ENCODE measurements at regions not wholly inside any gene's neighbourhood (a gene's known extent, or its start where the extent isn't known, plus 50 kb on each side); places are given as distances from the start of the nearest gene placed in this dataset.
A peak's percentile ranks its signal among the peaks of the same experiment; 100 is the strongest.

DNA sequence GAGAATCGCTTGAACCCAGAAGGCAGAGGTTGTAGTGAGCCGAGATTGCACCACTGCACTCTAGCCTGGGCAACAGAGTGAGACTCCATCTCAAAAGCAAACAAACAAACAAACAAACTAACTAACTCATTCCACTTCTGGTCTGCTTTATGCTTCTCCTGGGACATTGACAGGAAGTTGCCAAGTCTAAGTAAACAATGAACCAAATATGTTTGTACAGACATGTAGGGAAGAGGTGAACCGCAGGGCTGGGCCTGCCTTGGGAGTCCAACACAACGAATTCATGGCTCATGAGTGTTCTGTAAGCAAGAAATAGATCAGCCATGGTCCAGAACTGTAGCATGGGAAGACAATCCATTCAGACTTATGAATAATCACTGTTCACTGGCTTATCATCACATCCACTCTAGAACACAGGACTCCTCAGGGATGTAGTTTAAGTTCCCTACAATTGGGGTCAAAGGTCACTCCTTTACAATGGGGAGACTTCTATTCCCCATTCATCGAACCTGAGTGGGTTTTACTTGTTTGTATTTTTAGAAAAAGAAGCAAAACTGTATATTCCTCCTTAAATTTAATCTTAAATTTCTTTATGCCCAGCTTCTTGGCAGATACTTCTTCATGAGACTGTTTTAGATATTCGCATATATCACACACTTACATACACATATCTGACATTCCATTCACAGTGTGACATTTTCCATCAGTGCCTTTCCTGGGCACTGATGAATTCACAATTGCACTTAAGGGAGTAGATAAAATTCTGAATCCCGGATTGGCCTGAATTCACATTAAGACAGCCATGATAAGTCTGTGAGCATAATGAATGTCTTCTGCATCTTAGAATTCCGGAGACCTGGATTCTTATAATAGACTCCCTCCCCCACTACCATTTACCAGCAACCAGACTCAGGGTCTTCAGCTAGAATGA is 159.1 kb upstream of the EEPD1 start:
- Mint-ChIP-seq H3K9me3 (no peaks in the 10 kb centered on the region), H3K27me3 (no peaks in the 10 kb centered on the region), H3K36me3 (no peaks in the 10 kb centered on the region), H3K4me1 (peaks cover 0 to 5% of the 10 kb centered on the region in 2 donors), H3K27ac (no peak overlapping the region), H3K4me3 (no peak overlapping the region)
- DNase-seq (no peak), ATAC-seq (replicated peaks) (no peak)

DNA sequence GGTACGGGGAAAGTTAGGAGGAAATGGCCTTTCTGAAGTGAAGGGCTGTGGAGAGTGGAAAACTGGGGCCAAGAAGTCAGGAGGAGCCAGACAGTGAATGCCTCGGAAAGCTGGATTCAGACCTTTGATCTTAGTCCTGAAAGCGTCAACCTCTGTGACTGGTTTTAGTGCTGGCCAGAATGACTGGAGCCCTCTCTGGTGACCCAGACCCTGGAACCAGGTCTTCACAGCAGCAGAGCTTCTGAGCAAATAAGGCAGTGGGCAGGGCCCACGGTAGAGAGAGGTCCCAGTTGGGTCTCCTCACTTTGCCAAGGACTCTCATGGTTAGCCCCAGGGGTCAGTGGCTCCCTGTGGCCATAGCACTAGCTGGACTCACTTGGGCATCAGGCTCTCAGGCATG is 157.7 kb upstream of the EEPD1 start:
- ATAC-seq (replicated peaks) (no peak), DNase-seq (no peak)
- H3K9me3 Mint-ChIP-seq, result no peaks in the 10 kb centered on the region
- peaks cover 0 to 5% of the 10 kb centered on the region in 2 donors for H3K4me1 Mint-ChIP-seq
- H3K27ac Mint-ChIP-seq, result no peak overlapping the region
- no peaks in the 10 kb centered on the region for H3K27me3 Mint-ChIP-seq
- H3K4me3 Mint-ChIP-seq, result no peak overlapping the region
- H3K36me3 Mint-ChIP-seq, result no peaks in the 10 kb centered on the region

DNA sequence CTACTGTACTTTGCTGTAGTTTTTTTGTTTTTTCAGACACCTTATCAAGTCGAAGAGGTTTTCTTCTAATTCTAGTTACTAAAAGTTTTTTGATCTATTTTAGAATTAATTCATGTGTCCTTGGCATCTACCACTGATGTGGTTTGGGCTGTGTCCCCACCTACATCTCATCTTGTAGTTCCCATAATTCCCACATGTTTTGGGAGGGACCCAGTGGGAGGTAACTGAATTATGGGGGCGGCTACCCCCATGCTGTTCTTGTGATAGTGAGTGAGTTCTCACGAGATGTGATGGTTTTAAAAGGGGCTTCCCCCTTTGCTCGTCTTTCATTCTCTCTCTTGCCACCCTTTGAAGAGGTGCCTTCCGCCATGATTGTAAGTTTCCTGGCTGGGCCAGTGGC is 154.6 kb upstream of the EEPD1 start:
- no peak for DNase-seq
- Mint-ChIP-seq H3K27me3 (no peaks in the 10 kb centered on the region), H3K4me3 (no peak overlapping the region), H3K27ac (no peak overlapping the region), H3K9me3 (no peaks in the 10 kb centered on the region), H3K36me3 (no peaks in the 10 kb centered on the region), H3K4me1 (no peaks in the 10 kb centered on the region)
- no peak for ATAC-seq (replicated peaks)

DNA sequence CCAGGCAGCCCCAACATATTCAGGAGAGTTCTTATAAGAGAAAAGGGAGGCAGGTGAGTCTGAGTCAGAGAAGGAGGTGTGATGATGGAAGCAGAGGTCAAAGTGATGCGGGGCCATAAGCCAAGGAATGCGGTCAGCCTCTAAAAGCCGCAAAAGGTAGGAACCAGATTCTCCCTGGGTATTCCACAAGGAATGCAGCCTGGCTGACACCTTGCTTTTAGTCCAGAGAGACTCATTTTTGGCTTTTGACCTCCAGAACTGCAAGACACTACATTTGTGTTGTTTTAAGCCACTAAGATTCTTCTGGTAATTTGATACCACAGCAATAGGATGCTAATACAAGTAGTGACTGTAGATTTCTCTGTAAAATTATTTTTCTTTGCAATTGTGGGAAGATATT is 151.5 kb upstream of the EEPD1 start:
- Mint-ChIP-seq H3K36me3 (no peaks in the 10 kb centered on the region), H3K9me3 (no peaks in the 10 kb centered on the region), H3K27me3 (no peaks in the 10 kb centered on the region), H3K4me1 (no peaks in the 10 kb centered on the region), H3K27ac (no peak overlapping the region), H3K4me3 (no peak overlapping the region)
- ATAC-seq (replicated peaks), result no peak
- no peak for DNase-seq

DNA sequence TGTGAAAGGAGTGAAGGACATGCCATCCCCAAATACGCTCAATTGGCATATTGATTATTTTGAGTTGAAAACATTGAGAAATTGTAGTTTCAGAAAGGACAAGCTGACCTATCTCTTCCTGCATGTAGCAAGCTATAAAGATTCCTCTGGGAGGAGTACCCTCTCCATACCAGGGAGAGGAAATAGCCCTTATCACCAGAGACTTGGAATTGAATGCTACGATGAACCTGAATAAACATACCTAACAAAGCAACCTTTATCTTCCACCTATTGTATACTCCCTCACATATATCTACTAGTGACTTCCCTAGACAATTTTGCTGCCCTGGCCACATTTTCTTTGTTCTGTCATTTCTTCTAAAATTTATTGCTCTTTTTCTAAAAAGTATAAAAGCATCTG is 150.2 kb upstream of the EEPD1 start:
- H3K4me1 Mint-ChIP-seq, result peaks cover 0 to 4% of the 10 kb centered on the region in 2 donors
- no peak for ATAC-seq (replicated peaks)
- H3K36me3 Mint-ChIP-seq, result no peaks in the 10 kb centered on the region
- H3K27ac Mint-ChIP-seq, result no peak overlapping the region
- H3K27me3 Mint-ChIP-seq, result no peaks in the 10 kb centered on the region
- DNase-seq, result no peak
- H3K4me3 Mint-ChIP-seq, result no peak overlapping the region
- no peaks in the 10 kb centered on the region for H3K9me3 Mint-ChIP-seq

DNA sequence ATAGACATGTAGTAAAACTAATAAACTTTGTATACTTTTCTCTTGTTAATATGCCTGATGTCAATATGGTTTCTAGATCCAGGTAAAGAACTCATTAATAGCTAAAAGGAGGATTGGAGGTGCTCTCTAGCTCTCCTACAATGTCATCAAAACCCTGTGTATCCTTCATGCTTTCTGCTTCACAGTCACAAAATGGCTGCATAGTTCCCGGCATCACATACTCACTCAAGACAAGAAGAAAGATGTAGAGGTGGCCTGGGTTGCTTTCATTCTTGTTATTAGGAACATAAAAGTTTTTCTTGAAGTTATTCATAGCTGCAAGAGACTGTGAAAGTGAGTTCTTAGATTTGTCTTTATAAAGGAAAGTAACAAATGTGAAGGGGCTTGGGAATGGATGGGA is 149.7 kb upstream of the EEPD1 start:
- Mint-ChIP-seq H3K4me3 (no peak overlapping the region), H3K27ac (no peak overlapping the region), H3K36me3 (no peaks in the 10 kb centered on the region), H3K4me1 (peaks cover 0 to 4% of the 10 kb centered on the region in 2 donors), H3K27me3 (no peaks in the 10 kb centered on the region), H3K9me3 (no peaks in the 10 kb centered on the region)
- no peak for ATAC-seq (replicated peaks)
- no peak for DNase-seq

DNA sequence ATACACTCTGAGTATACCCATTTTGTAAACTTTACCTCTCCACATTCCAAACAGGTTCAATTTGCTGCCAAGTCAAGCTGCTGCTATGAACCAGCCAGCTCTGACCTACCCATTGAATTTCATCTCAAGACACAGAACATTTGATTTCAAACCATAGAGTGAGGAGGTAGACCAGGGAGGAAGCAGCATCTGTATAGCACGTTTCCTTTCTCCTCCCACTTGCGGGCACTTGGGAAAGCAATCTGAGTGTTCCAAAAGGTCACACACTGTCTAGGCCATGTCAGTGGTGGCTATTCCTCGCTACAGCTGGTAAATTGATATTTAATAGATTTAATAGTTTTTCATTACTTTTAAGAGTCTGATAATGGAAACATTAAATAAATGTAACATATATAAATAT is 147.8 kb upstream of the EEPD1 start:
- Mint-ChIP-seq H3K4me1 (peaks cover 0 to 4% of the 10 kb centered on the region in 2 donors), H3K9me3 (no peaks in the 10 kb centered on the region), H3K36me3 (no peaks in the 10 kb centered on the region), H3K27me3 (peaks cover under 1 to 7% of the 10 kb centered on the region in 2 donors), H3K4me3 (no peak overlapping the region), H3K27ac (no peak overlapping the region)
- DNase-seq (no peak), ATAC-seq (replicated peaks) (peak in 1 of 2 donors; percentile 16)

DNA sequence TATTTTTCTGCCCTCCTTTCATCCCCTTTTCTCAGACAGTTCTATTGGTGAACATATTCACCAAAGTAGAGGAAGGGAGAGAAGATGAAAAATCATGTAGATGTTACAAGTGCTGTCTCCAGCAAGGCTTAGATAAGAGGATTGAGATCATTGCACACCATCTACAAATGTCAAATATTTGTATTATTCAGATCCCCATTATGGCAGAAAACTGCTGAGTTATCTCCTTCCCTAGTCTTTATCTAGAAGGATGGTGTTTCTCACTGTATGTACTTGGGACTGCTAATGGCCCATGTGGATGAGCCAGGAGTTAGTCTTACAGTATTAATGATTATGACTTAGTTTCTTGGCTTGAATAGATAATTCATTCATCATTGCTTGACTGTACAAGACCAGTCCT is 147.2 kb upstream of the EEPD1 start:
- DNase-seq (no peak), ATAC-seq (replicated peaks) (no peak)
- Mint-ChIP-seq H3K36me3 (no peaks in the 10 kb centered on the region), H3K9me3 (no peaks in the 10 kb centered on the region), H3K27ac (no peak overlapping the region), H3K4me3 (no peak overlapping the region), H3K27me3 (peaks cover 3 to 7% of the 10 kb centered on the region in 2 donors), H3K4me1 (peaks cover 0 to 4% of the 10 kb centered on the region in 2 donors)

DNA sequence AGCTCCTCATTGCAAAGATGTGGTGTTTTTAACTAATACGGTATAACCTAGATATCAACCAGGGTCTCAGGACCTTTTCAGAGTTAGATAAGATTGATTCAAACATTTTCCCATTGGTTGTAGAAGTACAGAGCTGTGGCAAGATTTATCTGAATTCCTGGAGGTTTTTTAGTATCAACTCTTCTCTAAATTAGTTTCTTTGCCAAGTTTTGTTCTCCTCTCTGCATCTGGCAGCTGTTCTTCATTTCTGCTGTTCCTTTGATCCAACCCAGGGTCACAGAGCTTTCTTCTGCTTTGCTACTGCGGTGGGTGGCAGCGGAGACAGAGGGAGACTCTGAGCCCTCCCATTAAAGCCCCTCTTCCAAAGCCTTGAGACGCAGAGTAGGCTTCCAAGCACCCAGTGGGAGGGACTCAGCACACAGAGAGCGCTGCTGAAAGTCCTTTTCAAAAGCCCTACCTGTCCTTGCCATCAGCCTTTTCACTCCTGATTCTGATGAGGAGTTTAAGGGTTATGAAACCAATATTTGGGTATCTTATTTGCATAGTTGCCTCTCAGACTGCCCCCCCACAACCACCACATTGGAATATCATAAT is 146.3 kb upstream of the EEPD1 start:
- peaks cover 3 to 7% of the 10 kb centered on the region in 2 donors for H3K27me3 Mint-ChIP-seq
- ATAC-seq (replicated peaks) (no peak), DNase-seq (no peak)
- H3K4me1 Mint-ChIP-seq, result peaks cover 0 to 4% of the 10 kb centered on the region in 2 donors
- H3K27ac Mint-ChIP-seq, result no peak overlapping the region
- no peaks in the 10 kb centered on the region for H3K36me3 Mint-ChIP-seq
- no peak overlapping the region for H3K4me3 Mint-ChIP-seq
- H3K9me3 Mint-ChIP-seq, result no peaks in the 10 kb centered on the region

DNA sequence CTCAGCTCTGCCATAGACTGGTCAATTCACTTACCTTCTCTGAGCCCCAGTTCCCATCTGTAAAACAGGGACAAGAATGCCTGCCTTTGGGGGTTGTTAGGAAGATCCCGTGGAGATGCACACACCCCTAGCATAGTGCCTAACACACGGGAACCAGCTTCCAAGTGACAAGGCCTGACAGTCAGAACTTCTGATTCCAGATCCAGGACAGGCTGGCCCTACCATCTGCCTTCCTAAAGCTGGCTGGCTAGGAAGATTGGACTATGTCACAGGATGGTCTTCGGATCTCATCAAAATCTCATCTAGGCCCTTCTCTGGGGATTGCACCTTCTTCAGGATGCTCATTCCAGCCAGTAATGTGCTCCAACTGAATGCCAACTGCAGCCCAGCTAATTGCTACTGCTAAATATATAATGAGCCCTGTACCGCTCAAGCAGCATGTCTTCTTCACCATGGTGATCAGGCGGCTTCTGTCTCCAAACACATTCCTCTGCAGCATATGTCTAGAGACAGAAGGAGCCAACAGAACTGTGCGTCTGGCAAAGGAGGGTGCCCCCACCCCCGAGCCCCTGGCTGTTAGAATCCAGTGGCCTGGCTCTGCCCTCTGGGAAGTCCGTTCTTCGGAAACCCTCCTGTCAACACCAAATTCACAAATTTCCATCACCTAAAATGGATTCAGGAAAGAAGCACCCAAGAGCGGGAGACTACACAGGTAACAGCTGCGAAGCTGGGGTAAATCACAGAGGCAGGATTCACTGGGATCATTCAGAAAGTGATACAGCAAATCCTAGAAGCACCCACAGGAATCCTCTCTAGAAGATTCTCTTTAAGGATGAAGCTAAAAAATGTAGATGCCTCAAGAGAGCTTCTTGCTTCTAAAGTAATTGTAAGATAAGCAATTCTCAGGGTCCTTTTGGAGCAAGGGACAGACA is 142.1 kb upstream of the EEPD1 start:
- ATAC-seq (replicated peaks) (no peak), DNase-seq (no peak)
- peaks cover 0 to 7% of the 10 kb centered on the region in 2 donors for H3K9me3 Mint-ChIP-seq
- peaks cover 0 to 4% of the 10 kb centered on the region in 2 donors for H3K4me1 Mint-ChIP-seq
- no peak overlapping the region for H3K4me3 Mint-ChIP-seq
- H3K27ac Mint-ChIP-seq, result no peak overlapping the region
- H3K36me3 Mint-ChIP-seq, result no peaks in the 10 kb centered on the region
- H3K27me3 Mint-ChIP-seq, result peaks cover 3 to 7% of the 10 kb centered on the region in 2 donors

DNA sequence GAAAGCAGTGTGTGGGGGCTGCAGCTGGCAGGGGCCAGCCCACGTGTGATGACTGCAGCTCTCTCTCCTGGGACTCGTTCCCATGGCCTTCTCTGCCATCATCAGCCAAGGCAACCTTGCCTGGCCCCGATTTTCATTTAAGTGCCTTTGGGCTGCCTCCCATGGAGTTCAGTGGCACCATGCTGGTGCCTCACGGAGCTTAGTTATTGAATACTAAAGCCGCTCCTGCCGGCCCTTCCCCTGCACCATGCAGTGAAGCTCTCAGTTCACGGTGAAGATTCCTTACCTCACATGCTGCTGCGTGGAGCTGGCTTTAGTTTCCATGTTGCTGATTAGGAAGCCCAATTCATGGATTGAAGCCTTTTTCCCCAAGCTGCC is 141.5 kb upstream of the EEPD1 start:
- Mint-ChIP-seq H3K4me1 (peaks cover 0 to 4% of the 10 kb centered on the region in 2 donors), H3K27ac (no peak overlapping the region), H3K4me3 (no peak overlapping the region), H3K36me3 (no peaks in the 10 kb centered on the region), H3K27me3 (peaks cover 3 to 7% of the 10 kb centered on the region in 2 donors), H3K9me3 (peaks cover 0 to 7% of the 10 kb centered on the region in 2 donors)
- no peak for ATAC-seq (replicated peaks)
- no peak for DNase-seq

DNA sequence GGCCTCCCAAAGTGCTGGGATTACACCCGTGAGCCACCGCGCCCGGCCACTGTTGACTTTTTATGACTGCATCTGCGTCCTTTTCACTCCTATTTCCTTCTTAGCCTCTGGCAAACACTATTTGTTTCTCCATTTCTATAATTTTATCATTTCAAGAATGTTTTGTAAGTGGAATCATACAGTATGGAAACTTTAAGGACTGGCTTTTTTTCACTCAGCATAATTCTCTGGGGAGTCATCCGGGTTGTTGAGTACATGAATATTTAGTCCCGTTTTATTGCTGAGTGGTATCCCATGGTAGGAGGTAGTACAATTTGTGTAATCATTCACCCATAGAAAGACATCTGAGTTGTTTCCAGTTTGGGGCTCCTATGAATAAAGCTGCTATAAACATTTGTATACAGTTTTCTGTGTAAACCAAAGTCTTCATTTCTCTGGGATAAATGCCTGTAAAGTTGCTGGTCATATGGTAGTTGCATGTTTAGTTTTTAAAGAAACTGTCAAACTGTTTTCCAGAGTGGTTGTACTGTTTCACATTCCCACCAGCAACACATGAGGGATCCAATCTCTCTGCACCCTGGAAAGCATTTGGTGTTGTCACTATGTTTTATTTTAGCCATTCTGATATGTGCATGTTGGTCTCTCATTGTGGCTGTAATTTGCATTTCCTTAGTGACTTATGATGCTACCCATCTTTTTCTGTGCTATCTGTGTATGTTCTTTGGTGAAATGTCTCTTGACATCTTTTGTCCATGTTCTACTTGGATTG is 139.6 kb upstream of the EEPD1 start:
- Mint-ChIP-seq H3K27me3 (peaks cover 3 to 7% of the 10 kb centered on the region in 2 donors), H3K36me3 (no peaks in the 10 kb centered on the region), H3K9me3 (peaks cover 0 to 7% of the 10 kb centered on the region in 2 donors), H3K4me3 (no peak overlapping the region), H3K27ac (no peak overlapping the region), H3K4me1 (no peaks in the 10 kb centered on the region)
- no peak for DNase-seq
- no peak for ATAC-seq (replicated peaks)

DNA sequence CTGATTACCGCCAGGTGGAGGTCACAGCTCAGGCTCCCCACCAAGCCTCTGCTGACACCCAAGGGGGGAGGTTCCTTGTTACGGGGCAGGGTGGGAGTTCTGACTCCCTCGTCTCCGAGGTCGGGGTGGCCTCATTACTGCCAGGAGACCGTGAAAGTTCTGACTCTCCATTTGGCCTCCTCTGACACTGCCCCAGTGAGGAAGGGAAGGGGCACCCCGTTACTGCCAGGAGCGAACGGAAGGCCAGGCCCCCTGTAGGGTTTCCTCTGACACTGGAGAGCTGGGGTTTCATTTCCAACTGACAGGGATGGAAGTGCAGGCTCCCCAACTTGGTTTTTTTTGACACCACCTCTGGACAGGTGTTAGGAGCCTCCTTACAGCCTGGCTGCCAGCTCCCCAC is 138.1 kb upstream of the EEPD1 start:
- Mint-ChIP-seq H3K27ac (no peak overlapping the region), H3K4me3 (no peak overlapping the region), H3K27me3 (peaks cover 3 to 6% of the 10 kb centered on the region in 2 donors), H3K4me1 (no peaks in the 10 kb centered on the region), H3K36me3 (no peaks in the 10 kb centered on the region), H3K9me3 (peaks cover 0 to 7% of the 10 kb centered on the region in 2 donors)
- DNase-seq (no peak), ATAC-seq (replicated peaks) (no peak)

DNA sequence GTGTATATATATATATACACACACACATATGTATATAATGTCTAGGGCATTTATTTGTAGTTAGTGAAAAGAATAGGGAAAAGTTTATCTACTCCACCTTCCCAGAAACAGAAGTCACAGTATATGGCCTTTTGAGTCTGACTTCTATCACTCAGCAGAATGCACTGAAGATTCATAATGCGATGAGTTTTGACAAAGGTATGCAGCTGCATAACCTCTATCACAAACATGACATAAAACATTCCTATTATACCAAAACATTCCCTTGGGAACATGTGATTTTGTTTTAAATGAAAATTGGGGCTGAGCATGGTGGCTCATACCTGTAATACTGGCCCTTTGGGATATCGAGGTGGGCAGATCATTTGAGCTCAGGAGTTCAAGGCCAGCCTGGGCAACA is 137.3 kb upstream of the EEPD1 start:
- H3K36me3 Mint-ChIP-seq, result no peaks in the 10 kb centered on the region
- no peak overlapping the region for H3K4me3 Mint-ChIP-seq
- ATAC-seq (replicated peaks) (no peak), DNase-seq (no peak)
- peaks cover 0 to 6% of the 10 kb centered on the region in 2 donors for H3K27me3 Mint-ChIP-seq
- H3K4me1 Mint-ChIP-seq, result no peaks in the 10 kb centered on the region
- peaks cover 0 to 7% of the 10 kb centered on the region in 2 donors for H3K9me3 Mint-ChIP-seq
- H3K27ac Mint-ChIP-seq, result no peak overlapping the region
